HG03064 (cell line): ENCODE measurements at regions not wholly inside any gene's neighbourhood (a gene's known extent, or its start where the extent isn't known, plus 50 kb on each side); places are given as distances from the start of the nearest gene placed in this dataset.

Source experiments
- ATAC-seq: cut with Tn5 transposase; IDR thresholded peaks from one replicate; pipeline ENCODE4 v1.9.1; 2021; ENCODE audit warnings: low read depth; ENCODE audit not compliant: unreplicated experiment

DNA sequence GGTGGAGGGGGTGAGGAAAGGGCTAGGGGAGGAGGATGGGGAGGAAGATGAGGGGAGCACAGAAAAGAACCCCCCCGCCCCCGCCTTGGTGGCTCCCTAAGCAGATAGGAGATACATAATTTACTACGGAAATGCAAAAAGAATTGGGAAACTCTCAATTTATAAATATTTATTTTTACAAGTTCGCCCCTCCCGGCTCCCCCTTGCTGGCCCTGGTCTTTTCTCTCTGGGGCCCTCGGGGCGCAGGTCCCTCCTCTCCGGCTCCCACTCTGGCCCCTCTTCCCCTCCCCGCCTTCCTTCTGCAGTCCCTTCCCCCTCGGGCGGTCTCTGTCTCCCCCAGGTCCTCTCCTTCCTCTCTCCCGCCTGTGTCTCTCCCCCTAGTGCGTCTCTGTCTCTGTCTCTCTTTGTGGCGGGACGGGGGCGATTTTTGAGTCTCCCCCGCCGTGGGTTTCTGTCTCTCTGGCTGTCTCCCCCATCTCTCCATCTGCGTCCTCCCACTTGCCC lies 173.6 kb upstream of the IER5L start:
- ATAC-seq, result no peak

DNA sequence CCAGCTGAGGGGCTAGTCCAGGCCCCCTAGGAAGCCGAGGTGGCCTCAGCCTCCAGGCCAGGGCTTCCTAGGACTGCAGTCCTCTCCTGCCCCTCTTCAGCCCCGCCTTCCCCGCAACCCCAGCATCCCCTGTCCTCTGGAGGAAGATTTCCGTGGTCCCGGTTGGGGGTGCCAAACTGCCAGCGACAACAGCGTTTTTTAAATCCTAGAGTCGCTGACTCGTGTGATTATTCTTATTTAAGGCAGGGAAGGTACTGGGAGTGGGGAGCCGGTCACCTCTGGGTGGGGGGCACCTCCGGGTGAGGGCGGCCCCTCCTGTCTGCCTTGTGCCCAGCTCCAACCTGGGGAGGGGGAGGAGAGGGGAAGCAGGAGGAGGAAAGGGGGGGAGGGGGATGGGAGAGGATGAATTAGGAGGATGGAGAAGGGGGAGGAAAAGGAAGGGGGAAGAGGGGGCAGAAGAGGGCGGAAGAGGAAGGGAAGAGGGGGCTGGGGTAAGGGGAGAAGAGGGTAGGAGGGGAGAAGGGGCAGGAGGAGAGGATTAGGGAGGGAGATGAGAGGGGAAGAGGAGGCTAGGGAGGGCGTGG lies 173.1 kb upstream of the IER5L start:
- no peak for ATAC-seq

DNA sequence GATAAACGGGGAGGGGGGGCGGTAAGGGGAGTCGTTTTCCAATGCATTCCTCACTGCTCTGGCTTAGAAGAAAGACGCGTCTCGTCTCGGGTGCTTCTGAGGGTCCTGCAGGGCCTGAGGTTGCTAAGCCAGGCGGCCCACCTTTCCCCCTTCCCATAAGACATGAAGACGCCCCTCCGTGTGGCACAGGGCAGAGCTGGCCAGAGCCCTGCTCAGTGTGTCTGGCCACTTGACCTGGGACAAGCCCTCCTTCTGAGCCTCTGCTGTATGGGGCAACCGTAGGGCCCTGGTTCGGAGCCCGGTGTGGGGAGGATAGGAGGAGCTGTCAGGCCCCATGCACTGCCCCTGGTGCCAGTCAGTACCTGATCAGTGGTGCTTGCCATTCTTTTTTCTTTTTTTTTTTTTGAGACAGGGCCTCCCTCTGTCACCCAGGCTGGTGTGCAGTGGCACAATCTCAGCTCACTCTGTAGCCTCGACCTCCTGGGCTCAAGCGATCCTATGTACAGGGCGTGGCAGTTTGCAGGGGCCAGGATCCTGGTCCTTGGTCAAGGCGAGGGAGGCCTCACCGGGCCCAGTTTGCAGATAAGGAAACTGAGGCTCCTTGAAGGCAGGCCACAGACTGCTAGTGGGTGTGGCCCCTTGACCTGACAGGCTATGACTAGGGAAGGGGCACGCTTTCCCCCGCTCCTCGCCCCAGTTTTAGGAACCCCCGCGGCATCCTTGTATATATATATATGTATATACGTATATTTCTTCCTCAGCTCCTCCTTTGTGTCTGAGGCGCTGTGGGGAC lies 172.3 kb upstream of the IER5L start:
- ATAC-seq, result no peak

DNA sequence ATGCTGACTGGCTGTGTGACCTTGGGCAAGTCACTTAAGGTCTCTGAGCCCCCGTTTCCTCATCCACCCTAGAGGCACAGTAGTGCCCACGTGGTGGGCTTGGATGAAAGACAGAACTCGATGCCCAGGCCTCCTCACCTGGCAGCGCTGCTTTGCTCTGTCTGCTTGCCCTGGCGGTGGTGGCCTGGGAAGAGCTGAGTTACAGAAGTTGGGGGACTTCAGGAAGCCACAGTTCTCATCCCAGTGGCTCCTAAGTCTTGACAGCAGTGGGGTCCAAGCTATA lies 171.5 kb upstream of the IER5L start:
- ATAC-seq, result no peak

DNA sequence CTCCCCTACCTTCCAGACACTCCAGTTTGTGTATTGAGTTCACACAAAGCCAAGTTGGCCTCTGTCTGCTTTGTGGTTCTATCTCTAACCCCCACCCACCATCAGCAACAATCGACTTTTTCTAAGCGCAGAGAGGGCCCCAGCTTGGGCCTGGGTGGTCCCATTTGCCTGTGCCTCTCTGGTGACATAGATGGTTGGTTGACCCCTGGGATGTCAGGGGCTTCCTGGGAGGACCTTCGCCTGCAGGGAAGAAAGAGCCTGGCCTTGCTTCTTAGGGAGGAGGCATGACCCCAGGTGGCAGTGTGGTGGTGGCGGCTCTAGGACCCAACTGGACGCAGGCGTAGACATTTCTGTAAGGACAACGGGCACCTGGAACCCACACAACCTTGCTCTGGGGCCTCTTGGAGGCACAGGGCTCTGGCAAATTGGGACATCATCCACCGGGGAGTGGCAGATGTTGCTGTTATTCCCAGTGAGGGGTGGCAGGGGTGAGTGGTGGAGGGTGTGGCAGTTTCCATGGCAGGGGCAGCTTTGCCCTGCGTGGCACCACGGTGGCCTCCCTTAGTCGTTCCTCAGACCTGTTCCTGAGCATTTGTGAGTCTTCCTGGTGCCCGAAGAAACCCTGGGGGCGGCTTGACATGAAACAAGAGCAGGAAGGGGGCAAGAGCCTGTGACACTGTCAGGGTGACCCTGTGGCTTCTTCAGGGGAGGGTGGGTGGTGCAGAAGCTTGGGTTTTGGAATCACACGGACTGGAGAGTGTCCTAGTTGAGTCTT lies 171.0 kb upstream of the IER5L start:
- ATAC-seq, result no peak

DNA sequence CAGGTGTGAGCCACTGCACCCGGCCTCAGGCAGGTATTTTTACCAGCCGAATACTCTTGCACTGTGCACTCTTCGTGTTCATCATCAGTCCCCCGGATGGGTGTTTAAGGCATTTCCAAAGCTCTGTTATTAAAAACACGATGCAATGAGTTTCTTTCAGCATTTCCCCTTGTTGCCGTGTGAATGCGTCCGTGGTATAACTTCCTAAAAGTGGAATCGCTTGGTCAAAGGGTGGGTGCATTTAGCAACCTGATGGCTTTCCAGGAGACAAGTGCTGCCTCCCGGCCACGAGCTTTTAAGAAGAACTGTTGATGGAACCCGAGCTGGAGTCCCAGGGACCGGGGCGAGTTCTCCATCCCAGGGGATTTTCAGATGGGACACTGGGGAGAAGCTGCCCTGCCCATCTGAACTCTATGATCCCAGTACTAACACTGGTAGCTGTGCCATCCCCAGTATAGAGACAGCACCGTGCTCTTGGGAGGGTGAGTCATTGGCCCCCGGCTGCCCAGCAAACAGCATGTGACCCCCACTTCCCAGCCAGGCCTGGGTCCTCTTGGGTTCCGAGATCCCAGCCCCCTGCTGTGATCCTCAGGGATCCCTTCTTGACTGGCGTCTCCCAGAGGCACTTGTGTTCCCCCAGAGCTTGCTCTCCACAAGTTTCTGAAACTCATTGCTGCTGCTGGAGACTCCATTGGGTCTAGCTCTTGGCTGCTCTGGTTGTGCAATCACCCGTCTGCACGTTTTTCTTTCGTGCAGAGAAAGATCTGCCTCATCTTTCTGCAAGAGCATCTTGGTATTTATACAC lies 169.5 kb upstream of the IER5L start:
- no peak for ATAC-seq

DNA sequence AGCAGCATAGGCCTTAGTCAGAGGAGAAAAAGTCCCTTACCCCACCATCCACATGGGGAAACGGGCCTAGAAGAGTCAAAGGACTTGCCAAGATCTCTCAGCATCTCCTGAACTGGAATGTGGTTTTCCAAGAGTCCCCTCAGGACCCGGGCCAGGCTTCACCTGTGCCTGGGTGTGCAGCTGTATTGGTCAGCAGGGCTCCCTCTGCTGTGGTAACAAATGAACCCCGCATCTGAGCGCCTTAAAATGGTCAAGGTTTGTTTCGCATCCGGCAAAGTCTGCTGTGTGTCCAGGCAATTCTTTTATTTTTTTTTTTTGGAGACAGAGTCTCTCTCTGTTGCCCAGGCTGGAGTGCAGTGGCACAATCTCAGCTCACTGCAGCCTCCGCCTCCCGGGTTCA lies 168.0 kb upstream of the IER5L start:
- no peak for ATAC-seq

DNA sequence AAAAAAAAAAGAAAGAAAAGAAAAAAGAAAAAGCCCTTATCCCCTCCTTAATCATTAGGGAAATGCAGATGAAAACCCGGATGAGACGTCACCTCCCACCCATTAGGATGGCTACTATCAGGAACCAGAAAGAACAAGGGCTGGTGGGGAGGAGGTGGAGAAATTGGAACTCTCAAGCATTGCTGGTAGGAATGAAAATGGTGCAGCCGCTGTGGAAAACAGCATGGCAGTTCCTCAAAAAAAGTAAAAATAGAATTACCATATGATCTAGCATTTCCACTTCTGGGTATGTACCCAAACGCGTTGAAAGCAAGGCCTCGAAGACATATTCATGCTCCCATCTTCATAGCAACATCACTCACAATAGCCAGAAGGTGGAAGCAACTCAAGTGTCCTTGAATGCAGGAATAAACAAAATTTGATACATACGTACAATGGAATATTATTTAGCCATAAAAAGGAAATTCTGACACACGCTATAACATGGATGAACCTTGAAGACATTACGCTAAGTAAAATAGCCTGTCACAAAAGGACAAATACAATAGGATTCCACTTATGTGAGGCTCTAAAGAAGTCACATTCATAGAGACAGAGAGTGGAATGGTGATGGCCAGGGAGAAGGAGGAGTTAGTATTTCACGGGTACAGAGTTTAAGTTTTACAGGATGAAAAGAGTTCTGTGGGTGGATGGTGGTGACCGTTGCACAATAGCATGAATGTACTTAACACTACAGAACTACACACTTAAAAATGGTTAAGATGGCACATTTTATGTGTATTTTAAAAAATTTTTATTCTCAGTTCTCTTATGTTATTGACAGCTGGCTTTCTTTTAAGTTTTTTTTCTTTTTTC lies 166.8 kb upstream of the IER5L start:
- no peak for ATAC-seq

DNA sequence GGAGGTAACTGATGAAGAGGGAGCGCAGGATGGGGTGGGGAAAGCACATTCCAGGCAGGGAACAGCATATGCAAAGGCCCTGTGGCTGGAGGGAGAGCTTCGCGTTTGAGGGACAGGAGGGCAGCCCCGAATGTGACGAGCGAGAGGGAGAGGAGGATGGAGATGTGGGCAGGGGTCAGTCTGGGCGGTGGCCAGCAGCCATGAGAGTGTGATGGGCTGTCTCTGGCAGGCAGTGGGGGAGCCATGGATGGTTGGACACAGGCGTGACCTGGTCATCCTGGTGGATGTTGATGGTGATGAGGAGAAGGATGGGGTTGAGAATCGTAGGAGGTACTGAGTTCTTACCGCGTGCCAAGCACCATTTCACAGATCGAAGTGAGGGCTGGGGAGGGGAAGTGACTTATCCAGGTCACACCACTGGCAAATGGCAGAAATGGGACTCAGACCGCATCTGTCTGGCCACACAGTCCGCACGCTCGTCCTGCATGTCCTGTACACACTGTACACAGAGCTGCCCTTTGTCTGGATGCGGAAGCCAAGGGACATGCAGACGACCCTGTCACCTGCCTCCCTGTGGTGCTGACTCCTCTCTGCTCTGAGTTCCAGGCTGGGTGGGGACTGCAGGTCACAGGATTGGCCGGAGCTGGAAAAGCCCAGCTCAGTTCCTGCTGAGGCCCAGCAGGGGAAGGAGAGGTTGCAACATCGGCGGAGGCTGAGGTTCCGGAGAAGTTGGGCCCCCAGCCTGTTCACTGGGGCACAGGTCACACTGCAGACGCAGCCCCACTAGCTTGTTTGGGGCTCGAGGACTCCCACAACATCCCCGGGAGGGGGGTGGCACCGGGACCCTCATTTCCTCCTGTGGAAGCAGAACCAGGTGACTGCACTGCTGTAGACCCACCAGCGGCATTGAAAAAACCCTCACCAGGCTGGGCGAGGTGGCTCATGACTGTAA lies 165.6 kb upstream of the IER5L start:
- ATAC-seq, result no peak

DNA sequence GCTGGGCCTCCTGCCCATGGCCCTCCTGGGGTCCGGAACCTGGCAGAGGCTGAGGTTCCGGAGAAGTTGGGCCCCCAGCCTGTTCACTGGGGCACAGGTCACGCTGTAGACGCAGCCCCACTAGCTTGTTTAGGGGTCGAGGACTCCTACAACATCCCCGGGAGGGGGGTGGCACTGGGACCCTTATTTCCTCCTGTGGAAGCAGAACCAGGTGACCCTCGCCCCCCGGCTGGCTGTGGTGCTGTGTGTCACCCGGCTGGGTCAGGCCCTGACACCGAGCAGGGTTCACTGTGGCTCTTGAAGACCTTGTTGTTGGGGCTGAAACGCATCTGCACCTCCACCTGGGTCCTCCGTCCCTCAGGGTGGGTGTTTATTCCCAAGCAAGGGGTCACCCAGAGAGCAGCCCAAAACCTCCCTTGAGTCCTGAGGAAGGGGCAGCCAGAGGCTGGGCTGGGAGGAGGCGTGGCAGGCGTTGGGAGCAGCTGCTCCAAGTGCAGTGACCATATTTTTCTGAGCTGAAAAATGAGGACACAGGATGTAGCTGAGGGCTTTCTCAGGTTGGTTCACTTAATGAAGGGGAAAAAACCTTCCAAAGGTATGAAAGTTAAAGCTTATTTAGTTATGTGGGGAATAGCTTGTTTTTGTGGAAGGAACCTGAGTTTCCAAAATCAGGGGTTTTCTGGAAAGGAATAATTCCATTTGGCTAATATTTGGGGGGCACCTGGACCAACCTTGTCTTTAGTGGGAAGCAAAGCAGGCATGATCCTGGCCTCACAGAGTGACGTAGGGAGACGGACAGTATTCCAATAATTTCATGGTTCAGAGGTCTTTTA lies 164.7 kb upstream of the IER5L start:
- ATAC-seq, result no peak

DNA sequence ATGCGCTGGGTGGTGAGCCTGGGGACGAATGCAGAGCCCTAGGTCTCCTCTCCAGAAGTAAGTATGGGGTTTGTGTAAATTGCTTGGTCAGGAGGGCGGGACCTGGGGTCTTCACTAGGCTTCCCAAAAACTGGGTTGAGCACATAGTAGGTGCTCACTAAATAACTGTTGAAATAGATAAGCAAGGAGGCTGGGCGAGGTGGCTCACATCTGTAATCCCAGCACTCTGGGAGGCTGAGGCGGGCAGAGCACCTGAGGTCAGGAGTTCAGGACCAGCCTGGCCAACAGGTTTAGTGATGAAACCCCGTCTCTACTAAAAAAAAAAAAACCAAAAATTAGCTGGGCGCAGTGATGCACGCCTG lies 163.9 kb upstream of the IER5L start:
- ATAC-seq, result no peak

DNA sequence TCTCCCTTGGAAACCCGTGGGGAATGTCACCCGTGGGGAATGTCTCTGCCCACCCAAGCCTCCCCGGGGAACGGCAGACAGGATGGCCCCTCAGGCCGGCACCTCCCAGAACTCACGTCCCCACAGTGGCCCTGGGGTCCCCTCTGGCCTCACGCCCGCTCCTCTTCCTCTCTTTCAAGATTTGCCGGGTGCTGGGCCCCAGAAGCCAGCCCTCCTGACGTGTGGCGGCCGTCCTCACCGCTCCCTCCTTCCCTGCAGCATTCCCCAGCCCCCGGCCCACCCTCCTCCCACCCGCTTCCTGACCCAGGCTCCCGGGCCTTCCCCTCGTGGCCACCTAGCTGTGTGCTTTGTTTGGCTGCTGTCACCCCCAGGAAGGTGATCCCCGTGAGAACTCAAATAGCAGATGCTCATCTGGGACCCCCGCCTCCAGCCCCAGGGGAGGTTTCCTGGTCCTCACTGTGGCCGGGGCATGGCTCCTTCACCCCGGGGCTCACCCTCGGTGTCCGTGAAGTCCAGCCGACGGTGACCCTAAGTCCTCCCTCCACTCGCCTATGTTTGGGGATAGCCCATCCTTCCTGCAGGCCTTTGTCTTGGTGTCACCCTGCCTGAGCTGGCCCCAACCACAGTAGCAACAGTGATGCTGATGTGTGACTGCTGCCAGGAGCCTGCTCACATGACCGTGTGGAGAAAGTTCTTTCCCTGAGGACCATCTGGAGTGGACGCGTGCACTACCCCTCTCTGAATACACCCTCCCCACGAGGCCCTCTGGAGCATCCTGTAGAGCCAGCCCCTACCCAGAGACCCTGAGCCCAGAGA lies 163.3 kb upstream of the IER5L start:
- no peak for ATAC-seq

DNA sequence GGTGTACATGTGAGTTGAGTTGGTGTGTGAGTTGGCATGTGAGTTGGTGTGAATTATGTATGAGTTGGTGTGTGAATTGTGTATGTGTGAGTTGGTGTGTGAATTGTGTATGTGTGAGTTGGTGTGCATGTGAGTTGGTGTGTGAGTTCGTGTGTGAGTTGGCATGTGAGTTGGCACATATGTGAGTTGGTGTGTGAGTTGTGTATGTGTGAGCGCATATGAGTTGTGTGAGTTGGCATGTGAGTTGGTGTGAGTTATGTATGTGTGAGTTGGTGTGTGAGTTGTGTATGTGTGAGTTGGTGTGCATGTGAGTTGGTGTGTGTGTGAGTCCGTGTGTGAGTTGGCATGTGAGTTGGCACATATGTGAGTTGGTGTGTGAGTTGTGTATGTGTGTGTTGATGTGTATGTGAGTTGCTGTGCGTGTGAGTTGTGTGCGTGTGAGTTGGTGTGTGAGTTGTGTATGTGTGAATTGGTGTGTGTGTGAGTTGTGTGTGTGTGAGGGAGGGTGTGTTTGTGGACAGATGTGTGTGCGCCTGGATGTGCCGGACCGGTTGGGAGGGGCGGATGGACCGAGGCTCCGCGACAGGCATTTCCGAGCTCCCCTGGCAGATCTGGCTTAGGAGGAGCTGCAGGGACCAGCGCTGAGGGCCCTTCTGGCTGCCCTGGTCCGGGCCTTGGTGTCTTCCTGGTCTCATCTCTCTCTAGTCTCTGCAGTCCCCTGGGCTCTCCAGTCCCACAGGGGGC lies 162.5 kb upstream of the IER5L start:
- ATAC-seq, result no peak

DNA sequence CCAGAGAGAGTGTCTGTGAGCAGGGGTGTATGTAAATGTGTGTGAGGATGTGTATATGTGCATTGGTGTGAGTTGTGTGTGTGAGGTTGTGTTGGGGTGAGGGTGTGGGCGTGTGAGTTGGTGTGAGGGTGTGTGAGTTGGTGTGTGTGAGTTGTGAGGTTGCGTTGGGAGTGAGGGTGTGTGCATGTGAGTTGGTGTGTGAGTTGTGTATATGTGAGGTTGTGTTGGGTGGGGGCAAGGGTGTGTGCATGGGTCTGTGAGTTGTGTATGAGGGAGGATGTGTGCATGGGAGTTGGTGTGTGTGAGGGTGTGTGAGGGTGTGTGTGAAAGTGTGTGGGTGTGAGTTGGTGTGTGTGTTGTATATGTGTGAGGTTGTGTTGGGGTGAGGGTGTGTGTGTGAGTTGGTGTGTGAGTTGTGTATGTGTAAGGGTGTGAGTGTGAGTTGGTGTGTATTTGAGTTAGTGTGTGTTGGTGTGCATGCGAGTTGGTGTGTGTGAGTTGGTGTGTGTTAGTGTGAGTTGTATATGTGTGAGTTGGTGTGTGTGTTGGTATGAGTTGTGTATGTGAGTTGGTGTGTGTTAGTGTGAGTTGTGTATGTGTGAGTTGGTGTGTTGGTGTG lies 161.6 kb upstream of the IER5L start:
- no peak for ATAC-seq

DNA sequence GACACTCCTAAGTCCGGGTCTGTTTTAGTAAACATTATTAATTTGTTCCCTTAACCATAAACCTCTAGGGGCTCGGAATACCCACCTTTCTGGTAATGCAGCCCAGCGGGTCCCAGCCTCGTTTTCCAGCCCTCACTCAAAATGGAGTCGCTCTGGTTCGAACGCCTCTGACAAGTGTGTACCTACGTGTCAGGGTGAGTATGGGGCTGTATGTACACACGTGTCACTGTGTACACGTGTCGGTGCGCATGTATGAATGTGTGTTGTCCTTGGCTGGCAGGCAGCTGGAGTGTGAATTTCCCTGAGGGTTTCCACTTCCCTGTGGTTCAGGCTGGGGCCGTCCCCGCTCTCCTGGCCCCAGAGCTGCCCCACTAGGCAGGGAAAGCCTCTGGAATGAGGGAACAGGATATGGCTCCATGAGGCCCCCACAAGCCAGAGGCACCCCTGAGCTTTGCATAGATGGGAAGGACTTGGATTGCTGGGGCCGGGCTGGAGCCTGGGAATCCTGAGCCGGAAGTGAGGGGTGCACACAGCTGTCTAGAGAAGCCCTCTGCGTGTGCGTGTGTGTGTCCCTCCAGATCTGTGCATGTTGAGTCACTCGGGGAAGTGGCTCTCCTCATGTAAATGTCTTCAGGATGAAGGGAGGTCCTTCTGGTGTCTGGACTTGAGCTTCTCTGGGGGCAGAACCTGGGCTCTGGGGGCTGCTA lies 160.8 kb upstream of the IER5L start:
- no peak for ATAC-seq
